Esophagus muscularis mucosa (tissue), 4 donors: ENCODE measurements at regions not wholly inside any gene's neighbourhood (a gene's known extent, or its start where the extent isn't known, plus 50 kb on each side); places are given as distances from the start of the nearest gene placed in this dataset.

ENCODE experiments used
- DNase-seq: peaks from one replicate; pipeline ENCODE4 v3.0.0-alpha.2; 2017; ENCODE audit errors: extremely low spot score
- H3K27ac ChIP-seq, 4 donors: fragments of 200-600 bp; sonication (generic); replicated peaks in 1 of 4; 1 replicate in 3 of 4; 2 replicates in 1 of 4; pipeline ENCODE4 v1.5.1; 2016 to 2019; ENCODE audit warnings: mild to moderate bottlenecking in 1 of 4
- H3K27me3 ChIP-seq, 4 donors: fragments of 200-600 bp; sonication (generic); one replicate each; pipeline versions ENCODE4 v1.5.1 to v1.6.0; 2016 to 2019
- H3K36me3 ChIP-seq, 4 donors: fragments of 200-600 bp; sonication (generic); one replicate each; pipeline ENCODE4 v1.5.1; 2016 to 2019
- H3K4me1 ChIP-seq, 4 donors: fragments of 200-600 bp; sonication (generic); one replicate each; pipeline ENCODE4 v1.5.1; 2016 to 2019
- H3K4me3 ChIP-seq, 4 donors: fragments of 200-600 bp; sonication (generic); 1 replicate in 2 of 4; 2 replicates in 2 of 4; pipeline ENCODE4 v1.5.1; 2016 to 2019; ENCODE audit warnings: mild to moderate bottlenecking in 4 of 4, moderate library complexity in 1 of 4
- H3K9me3 ChIP-seq, 4 donors: fragments of 200-600 bp; sonication (generic); 1 replicate in 3 of 4; 2 replicates in 1 of 4; pipeline ENCODE4 v1.5.1; 2016 to 2019
- CTCF ChIP-seq, 3 experiments: fragments of 200-600 bp in 2 of 3; fragments of 450-650 bp in 1 of 3; sonication (generic) in 2 of 3; IDR thresholded peaks; one replicate each; pipeline ENCODE4 v1.5.1; 2017 to 2019; ENCODE audit warnings: antibody characterized with exemption in 3 of 3, mild to moderate bottlenecking in 2 of 3, moderate library complexity in 1 of 3
- EP300 ChIP-seq: sonication (generic); formaldehyde crosslinking; IDR thresholded peaks from one replicate; pipeline ENCODE4 v1.6.1; 2017; ENCODE audit warnings: antibody characterized with exemption
- POLR2A ChIP-seq: fragments of 450-650 bp; IDR thresholded peaks from one replicate; pipeline ENCODE4 v1.6.1; 2017; ENCODE audit warnings: antibody characterized with exemption, moderate library complexity, mild to moderate bottlenecking, low read depth
- POLR2AphosphoS5 ChIP-seq, 2 donors: sonication (generic); formaldehyde crosslinking; IDR thresholded peaks; one replicate each; pipeline ENCODE4 v1.6.1; 2017; ENCODE audit warnings: antibody characterized with exemption in 2 of 2
- WGBS: methylation state at CpG from one replicate; pipeline ENCODE4 v1.1.5; 2018; 5-methylcytosine and 5-hydroxymethylcytosine counted together
- intact Hi-C: fragments of 100-400 bp; cut with DNase I; formaldehyde crosslinking; loops from one replicate; pipeline ENCODE4 v1.15.1; 2023

GRCh38 chr16:62933929-62934328 is 897.7 kb upstream of the CDH8 start:
- Histone ChIP-seq H3K4me3 (no peak overlapping the region), H3K4me1 (no peaks in the 10 kb centered on the region), H3K27me3 (no peaks in the 10 kb centered on the region), H3K36me3 (no peaks in the 10 kb centered on the region), H3K27ac (no peak overlapping the region), H3K9me3 (no peaks in the 10 kb centered on the region)
- WGBS, result 64% methylated on average over 4 of the region's 4 CpGs
- TF ChIP-seq EP300 (no peak), POLR2A (no peak), CTCF (IDR thresholded peaks at IDR 0.05) (no peak), POLR2AphosphoS5 (IDR thresholded peaks at IDR 0.05) (no peak)
- intact Hi-C loops, result no loop called here
- DNase-seq, result no peak

GRCh38 chr16:62929593-62929992 is 893.4 kb upstream of the CDH8 start:
- Histone ChIP-seq H3K4me3 (no peak overlapping the region), H3K27me3 (no peaks in the 10 kb centered on the region), H3K4me1 (no peaks in the 10 kb centered on the region), H3K36me3 (no peaks in the 10 kb centered on the region), H3K9me3 (no peaks in the 10 kb centered on the region), H3K27ac (no peak overlapping the region)
- DNase-seq, result no peak
- intact Hi-C loops, result no loop called here
- WGBS, result 70% methylated on average over 3 of the region's 3 CpGs
- TF ChIP-seq POLR2AphosphoS5 (IDR thresholded peaks at IDR 0.05), result no peak
- TF ChIP-seq POLR2A, result no peak
- no peak for TF ChIP-seq EP300

GRCh38 chr16:62927122-62927521 is 890.9 kb upstream of the CDH8 start:
- H3K27me3 ChIP-seq, result no peaks in the 10 kb centered on the region
- intact Hi-C loops, result no loop called here
- no peak for DNase-seq
- no peak for TF ChIP-seq EP300
- TF ChIP-seq CTCF (IDR thresholded peaks at IDR 0.05), result no peak
- no peak for TF ChIP-seq POLR2A
- TF ChIP-seq POLR2AphosphoS5 (IDR thresholded peaks at IDR 0.05), result no peak
- 44% methylated on average over 2 of the region's 2 CpGs for WGBS
- H3K4me1 ChIP-seq, result no peaks in the 10 kb centered on the region
- H3K36me3 ChIP-seq, result no peaks in the 10 kb centered on the region
- H3K27ac ChIP-seq, result no peak overlapping the region
- H3K9me3 ChIP-seq, result no peaks in the 10 kb centered on the region
- H3K4me3 ChIP-seq, result no peak overlapping the region

GRCh38 chr16:62926121-62926801 is 890.0 kb upstream of the CDH8 start:
- Histone ChIP-seq H3K36me3 (no peaks in the 10 kb centered on the region), H3K27me3 (no peaks in the 10 kb centered on the region), H3K4me1 (no peaks in the 10 kb centered on the region), H3K27ac (no peak overlapping the region), H3K9me3 (no peaks in the 10 kb centered on the region), H3K4me3 (no peak overlapping the region)
- intact Hi-C loops, result no loop called here
- no peak for DNase-seq
- 72% methylated on average over 5 of the region's 5 CpGs for WGBS
- TF ChIP-seq POLR2AphosphoS5 (IDR thresholded peaks at IDR 0.05) (no peak), POLR2A (no peak), EP300 (no peak), CTCF (IDR thresholded peaks at IDR 0.05) (no peak)

GRCh38 chr16:62921904-62922303 is 885.7 kb upstream of the CDH8 start:
- no peak for DNase-seq

More at GRCh38 chr16:62921904-62922303, 885.7 kb upstream of the CDH8 start:
- Histone ChIP-seq H3K4me3 (no peak overlapping the region), H3K36me3 (no peaks in the 10 kb centered on the region), H3K27me3 (no peaks in the 10 kb centered on the region), H3K9me3 (no peaks in the 10 kb centered on the region), H3K4me1 (no peaks in the 10 kb centered on the region), H3K27ac (no peak overlapping the region)
- no peak for TF ChIP-seq EP300
- TF ChIP-seq CTCF (IDR thresholded peaks at IDR 0.05), result no peak
- no peak for TF ChIP-seq POLR2A
- no peak for TF ChIP-seq POLR2AphosphoS5 (IDR thresholded peaks at IDR 0.05)
- 67% methylated on average over 2 of the region's 2 CpGs for WGBS
- intact Hi-C loops, result no loop called here
